Chondrocyte (in vitro differentiated cells): ENCODE measurements at regions not wholly inside any gene's neighbourhood (a gene's known extent, or its start where the extent isn't known, plus 50 kb on each side); places are given as distances from the start of the nearest gene placed in this dataset.

Source experiments
- DNase-seq: peaks from one replicate; pipeline ENCODE4 v3.0.0; 2021; ENCODE audit warnings: mixed read lengths, low spot score
- H3K27ac Mint-ChIP-seq: one replicate; pipeline ENCODE4 v1.8.0; 2021; ENCODE audit warnings: mild to moderate bottlenecking, moderate library complexity, mixed read lengths; ENCODE audit not compliant: unreplicated experiment
- H3K27me3 Mint-ChIP-seq: 2 replicates; pipeline ENCODE4 v1.8.0; 2021; ENCODE audit warnings: low read depth, mixed read lengths
- H3K36me3 Mint-ChIP-seq: 2 replicates; pipeline ENCODE4 v1.8.0; 2021; ENCODE audit warnings: low read depth, mixed read lengths
- H3K4me1 Mint-ChIP-seq: 2 replicates; pipeline ENCODE4 v1.8.0; 2021; ENCODE audit warnings: low read depth, mild to moderate bottlenecking, mixed read lengths
- H3K4me3 Mint-ChIP-seq: one replicate; pipeline ENCODE4 v1.8.0; 2021; ENCODE audit warnings: mild to moderate bottlenecking, moderate library complexity, mixed read lengths; ENCODE audit not compliant: unreplicated experiment
- H3K9me3 Mint-ChIP-seq: 2 replicates; pipeline ENCODE4 v1.8.0; 2021; ENCODE audit warnings: low read depth, mixed read lengths
- TF ChIP-seq, protein P1 (sequence below): fragments of 200-600 bp; sonication (generic); IDR thresholded peaks from 2 replicates; pipeline ENCODE4 v1.5.0; 2021; ENCODE audit warnings: antibody characterized with exemption, mild to moderate bottlenecking, moderate library complexity

DNA sequence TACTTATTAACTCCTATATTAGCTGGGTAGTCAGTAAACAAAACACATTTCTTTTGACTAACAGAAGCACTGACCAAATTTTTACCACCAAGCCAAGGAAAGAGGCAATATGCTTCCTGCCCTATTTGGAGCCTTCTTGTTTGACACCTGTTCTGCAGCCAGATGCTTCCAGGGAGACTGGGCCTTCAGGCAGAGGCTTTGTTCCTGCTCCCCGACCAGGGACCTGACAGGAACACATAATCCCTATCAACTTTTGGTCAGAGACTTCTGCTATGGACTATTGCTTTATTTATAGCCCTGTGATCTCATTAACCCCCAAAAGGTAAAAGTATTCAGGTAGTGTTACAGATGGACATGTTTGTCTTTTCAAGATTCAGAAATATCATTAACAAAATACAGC, 541.3 kb downstream of the NTRK3 start:
- H3K4me1 Mint-ChIP-seq: no peaks in the 10 kb centered on the region
- H3K36me3 Mint-ChIP-seq: no peaks in the 10 kb centered on the region
- no peaks in the 10 kb centered on the region for H3K9me3 Mint-ChIP-seq
- no peak for DNase-seq
- H3K4me3 Mint-ChIP-seq: no peak overlapping the region
- TF ChIP-seq, protein P1, sequence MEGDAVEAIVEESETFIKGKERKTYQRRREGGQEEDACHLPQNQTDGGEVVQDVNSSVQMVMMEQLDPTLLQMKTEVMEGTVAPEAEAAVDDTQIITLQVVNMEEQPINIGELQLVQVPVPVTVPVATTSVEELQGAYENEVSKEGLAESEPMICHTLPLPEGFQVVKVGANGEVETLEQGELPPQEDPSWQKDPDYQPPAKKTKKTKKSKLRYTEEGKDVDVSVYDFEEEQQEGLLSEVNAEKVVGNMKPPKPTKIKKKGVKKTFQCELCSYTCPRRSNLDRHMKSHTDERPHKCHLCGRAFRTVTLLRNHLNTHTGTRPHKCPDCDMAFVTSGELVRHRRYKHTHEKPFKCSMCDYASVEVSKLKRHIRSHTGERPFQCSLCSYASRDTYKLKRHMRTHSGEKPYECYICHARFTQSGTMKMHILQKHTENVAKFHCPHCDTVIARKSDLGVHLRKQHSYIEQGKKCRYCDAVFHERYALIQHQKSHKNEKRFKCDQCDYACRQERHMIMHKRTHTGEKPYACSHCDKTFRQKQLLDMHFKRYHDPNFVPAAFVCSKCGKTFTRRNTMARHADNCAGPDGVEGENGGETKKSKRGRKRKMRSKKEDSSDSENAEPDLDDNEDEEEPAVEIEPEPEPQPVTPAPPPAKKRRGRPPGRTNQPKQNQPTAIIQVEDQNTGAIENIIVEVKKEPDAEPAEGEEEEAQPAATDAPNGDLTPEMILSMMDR: no peak
- no peak overlapping the region for H3K27ac Mint-ChIP-seq
- H3K27me3 Mint-ChIP-seq: peaks cover 42% of the 10 kb centered on the region

DNA sequence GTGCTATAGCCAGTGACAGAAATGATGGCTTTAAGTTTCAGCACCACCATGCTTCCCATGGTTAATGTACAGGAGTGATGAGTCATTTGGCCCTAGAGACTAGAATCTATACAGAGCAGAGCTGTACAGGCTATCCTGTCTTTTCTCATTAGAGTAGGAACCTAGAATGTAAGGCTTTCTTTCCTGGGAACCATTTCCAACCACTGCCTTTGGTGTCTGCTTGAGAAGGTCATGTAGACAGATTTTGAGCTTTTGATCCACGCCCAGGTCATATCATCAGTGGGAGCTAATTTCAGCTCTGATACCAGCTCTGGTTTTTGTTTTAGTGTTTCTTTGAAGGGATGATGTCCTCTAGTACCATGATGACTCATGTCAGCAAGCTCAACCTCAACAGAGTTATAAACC, 543.1 kb downstream of the NTRK3 start:
- Mint-ChIP-seq H3K4me3 (no peak overlapping the region), H3K9me3 (no peaks in the 10 kb centered on the region), H3K36me3 (no peaks in the 10 kb centered on the region), H3K27ac (no peak overlapping the region), H3K27me3 (peaks cover 38% of the 10 kb centered on the region), H3K4me1 (no peaks in the 10 kb centered on the region)
- TF ChIP-seq, protein P1: no peak
- no peak for DNase-seq

DNA sequence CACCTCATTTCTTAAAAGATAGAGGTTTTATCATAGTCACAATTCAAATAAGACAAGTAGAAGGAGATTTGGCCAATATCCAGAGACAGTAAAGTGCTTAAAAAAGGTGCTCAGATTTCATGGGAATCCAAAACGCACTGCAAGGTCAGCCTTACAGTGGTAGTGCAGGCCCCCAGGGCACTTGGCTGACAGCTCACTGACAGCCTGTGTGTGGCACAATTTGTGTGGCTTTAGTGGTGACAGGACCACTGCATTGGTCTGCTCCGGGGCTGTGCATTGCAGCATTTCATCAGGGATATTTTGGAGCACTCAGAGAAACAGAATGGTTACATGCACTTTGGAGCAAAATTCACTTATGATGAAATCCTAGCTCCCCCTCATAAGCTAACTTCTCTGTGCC, 544.3 kb downstream of the NTRK3 start:
- Mint-ChIP-seq H3K4me1 (no peaks in the 10 kb centered on the region), H3K27ac (no peak overlapping the region), H3K36me3 (no peaks in the 10 kb centered on the region), H3K9me3 (no peaks in the 10 kb centered on the region), H3K4me3 (no peak overlapping the region), H3K27me3 (peaks cover 42% of the 10 kb centered on the region)
- DNase-seq: no peak
- TF ChIP-seq, protein P1: no peak

DNA sequence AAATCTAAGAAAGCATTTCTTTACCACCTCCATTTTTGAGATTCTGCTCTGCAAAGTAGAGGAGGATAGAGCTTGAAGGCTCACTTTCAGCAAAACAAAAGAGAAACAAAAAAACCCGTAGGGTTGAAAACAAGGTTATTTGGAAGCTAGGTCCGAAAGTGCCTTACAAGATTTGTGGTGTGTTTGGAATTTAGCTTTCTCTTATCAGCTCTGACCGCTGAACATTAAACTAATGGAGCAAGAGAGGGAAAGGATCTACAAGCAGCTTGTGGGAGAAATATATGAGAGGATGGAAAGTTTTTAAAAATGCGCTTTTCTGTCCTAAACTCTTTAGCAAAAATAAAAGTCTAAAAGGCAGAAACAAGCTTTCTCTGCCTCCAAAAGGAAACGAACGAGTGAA, 545.5 kb downstream of the NTRK3 start:
- Mint-ChIP-seq H3K9me3 (no peaks in the 10 kb centered on the region), H3K4me1 (no peaks in the 10 kb centered on the region), H3K36me3 (no peaks in the 10 kb centered on the region), H3K27ac (no peak overlapping the region), H3K27me3 (peaks cover 38% of the 10 kb centered on the region), H3K4me3 (no peak overlapping the region)
- TF ChIP-seq, protein P1: no peak
- no peak for DNase-seq

DNA sequence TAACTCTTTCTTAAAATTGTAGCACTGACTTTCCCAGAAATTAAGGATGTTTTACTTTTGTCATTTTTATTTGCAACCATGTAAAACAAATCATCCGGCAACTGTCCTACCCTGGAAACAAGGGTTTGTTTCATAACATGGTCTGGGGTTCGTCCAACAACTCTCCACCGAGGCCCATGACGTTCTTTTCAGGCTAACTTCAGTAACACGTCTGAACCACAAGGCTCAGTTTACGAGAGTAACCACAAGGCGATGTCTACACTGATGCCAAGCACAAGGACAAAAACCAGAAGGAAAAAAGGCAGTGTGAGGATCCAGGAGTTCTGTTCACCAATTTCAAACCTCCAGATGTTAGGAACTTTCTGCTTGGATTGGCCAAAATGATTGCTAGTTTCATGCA, 546.1 kb downstream of the NTRK3 start:
- H3K27me3 Mint-ChIP-seq: peaks cover 33% of the 10 kb centered on the region
- no peak overlapping the region for H3K27ac Mint-ChIP-seq
- no peaks in the 10 kb centered on the region for H3K9me3 Mint-ChIP-seq
- no peak overlapping the region for H3K4me3 Mint-ChIP-seq
- no peaks in the 10 kb centered on the region for H3K36me3 Mint-ChIP-seq
- DNase-seq: no peak
- H3K4me1 Mint-ChIP-seq: no peaks in the 10 kb centered on the region
- TF ChIP-seq, protein P1: no peak
